A673 (cell line): ENCODE measurements at regions not wholly inside any gene's neighbourhood (a gene's known extent, or its start where the extent isn't known, plus 50 kb on each side); places are given as distances from the start of the nearest gene placed in this dataset.

Experiments
- BruUV-seq: library from RNA; stranded (reverse); fragments of 400-500 nt; replicated peaks from 2 replicates; lab custom pipeline; 2021; lab: Mats Ljungman, UMichigan
- CTCF ChIA-PET: fragments of 300-600 bp; sonication (Branson Sonifier 250); formaldehyde crosslinking; loops from one replicate; lab custom pipeline; 2022; ENCODE audit warnings: antibody characterized with exemption; lab: Charles Lee
- POLR2A ChIA-PET: fragments of 300-600 bp; sonication (Branson Sonifier 250); formaldehyde crosslinking; loops from one replicate; lab custom pipeline; 2022; ENCODE audit warnings: antibody characterized with exemption; ENCODE audit not compliant: low non-redundant PET; lab: Charles Lee
- DNase-seq: peaks from one replicate; pipeline ENCODE4 v3.0.0-alpha.2; 2015; ENCODE audit warnings: low spot score
- H3K27ac ChIP-seq: fragments of 200-600 bp; sonication (generic); 2 replicates; pipeline ENCODE4 v1.5.1; 2016; ENCODE audit warnings: mixed run types, low read depth, mild to moderate bottlenecking, mixed read lengths, antibody characterized with exemption, low read length; ENCODE audit not compliant: poor library complexity, severe bottlenecking
- H3K27me3 ChIP-seq: fragments of 200-600 bp; sonication (generic); replicated peaks from 2 replicates; pipeline ENCODE4 v1.6.1; 2017; ENCODE audit warnings: mixed run types, low read depth, mild to moderate bottlenecking, mixed read lengths, antibody characterized with exemption, low read length; ENCODE audit not compliant: insufficient read depth, poor library complexity
- H3K36me3 ChIP-seq: fragments of 200-600 bp; sonication (generic); 2 replicates; pipeline ENCODE4 v1.6.1; 2016; ENCODE audit warnings: mixed run types, mild to moderate bottlenecking, mixed read lengths, antibody characterized with exemption, low read length; ENCODE audit not compliant: insufficient read depth, poor library complexity, severe bottlenecking
- H3K4me1 ChIP-seq: fragments of 200-600 bp; sonication (generic); 2 replicates; pipeline ENCODE4 v1.6.1; 2017; ENCODE audit warnings: mixed run types, mild to moderate bottlenecking, mixed read lengths, antibody characterized with exemption, low read length; ENCODE audit not compliant: insufficient read depth, poor library complexity, severe bottlenecking
- H3K4me3 ChIP-seq: fragments of 200-600 bp; sonication (generic); 2 replicates; pipeline ENCODE4 v1.5.1; 2016; ENCODE audit warnings: low read depth, mixed run types, mild to moderate bottlenecking, mixed read lengths, low read length; ENCODE audit not compliant: poor library complexity, severe bottlenecking
- H3K9me3 ChIP-seq: fragments of 200-600 bp; sonication (generic); 2 replicates; pipeline ENCODE4 v1.6.1; 2016; ENCODE audit warnings: mixed run types, low read depth, mild to moderate bottlenecking, mixed read lengths, antibody characterized with exemption, low read length; ENCODE audit not compliant: poor library complexity, severe bottlenecking
- CTCF ChIP-seq: fragments of 300-800, 200-600 bp; sonication (generic); conservative IDR thresholded peaks from 2 replicates; pipeline ENCODE4 v1.5.1; 2017; ENCODE audit warnings: low read depth, mild to moderate bottlenecking, antibody characterized with exemption, low read length, moderate library complexity, mixed read lengths
- EZH2 ChIP-seq: fragments of 200-600 bp; sonication (generic); IDR thresholded peaks from 2 replicates; pipeline ENCODE4 v1.6.1; 2017; ENCODE audit warnings: borderline replicate concordance, low read depth, mild to moderate bottlenecking, mixed read lengths, antibody characterized with exemption, low read length; ENCODE audit not compliant: poor library complexity, severe bottlenecking
- intact Hi-C: fragments of 100-400 bp; cut with micrococcal nuclease; formaldehyde crosslinking; loops from one replicate; pipeline ENCODE4 v1.10.0; 2022; ENCODE audit not compliant: unreplicated experiment

GRCh38 chr3:31312400-31312799 is 220.3 kb upstream of the STT3B start:
- no peak overlapping the region for H3K27ac ChIP-seq
- no peak overlapping the region for H3K4me3 ChIP-seq
- intact Hi-C loops = no loop called here
- H3K36me3 ChIP-seq = no peaks in the 10 kb centered on the region
- DNase-seq = peak; percentile 75
- CTCF ChIA-PET = no interaction called here
- TF ChIP-seq CTCF = no peak
- TF ChIP-seq EZH2 = no peak
- H3K9me3 ChIP-seq = no peaks in the 10 kb centered on the region
- POLR2A ChIA-PET = interaction anchor here (0.5 kb wide), 1 partner anchor 72 kb away, joined by 3 read pairs; no protein-coding TSS in a partner anchor
- no peaks in the 10 kb centered on the region for H3K27me3 ChIP-seq
- no TSS peak for BruUV-seq
- H3K4me1 ChIP-seq = peaks cover 19% of the 10 kb centered on the region

GRCh38 chr3:31314258-31314657 is 218.5 kb upstream of the STT3B start:
- Histone ChIP-seq H3K9me3 (no peaks in the 10 kb centered on the region), H3K36me3 (no peaks in the 10 kb centered on the region), H3K27me3 (no peaks in the 10 kb centered on the region), H3K4me3 (no peak overlapping the region), H3K27ac (no peak overlapping the region), H3K4me1 (peaks cover 19% of the 10 kb centered on the region)
- ChIA-PET CTCF (no interaction called here), POLR2A (no interaction called here)
- no TSS peak for BruUV-seq
- TF ChIP-seq EZH2 = no peak
- no peak for TF ChIP-seq CTCF
- intact Hi-C loops = no loop called here
- DNase-seq = no peak

- TF ChIP-seq EZH2 (no peak), CTCF (no peak)
- no peak overlapping the region for H3K4me3 ChIP-seq
- no peaks in the 10 kb centered on the region for H3K9me3 ChIP-seq
- intact Hi-C loops = no loop called here
- no peak overlapping the region for H3K27ac ChIP-seq
- no peaks in the 10 kb centered on the region for H3K4me1 ChIP-seq
- CTCF ChIA-PET = no interaction called here
- DNase-seq = no peak
- no peaks in the 10 kb centered on the region for H3K36me3 ChIP-seq
- no TSS peak for BruUV-seq
- POLR2A ChIA-PET = no interaction called here
- no peaks in the 10 kb centered on the region for H3K27me3 ChIP-seq
Observed at GRCh38 chr3:31319332-31319731, 213.4 kb upstream of the STT3B start.
